ENCODE measurements at regions not wholly inside any gene's neighbourhood (a gene's known extent, or its start where the extent isn't known, plus 50 kb on each side); places are given as distances from the start of the nearest gene placed in this dataset.

DNA sequence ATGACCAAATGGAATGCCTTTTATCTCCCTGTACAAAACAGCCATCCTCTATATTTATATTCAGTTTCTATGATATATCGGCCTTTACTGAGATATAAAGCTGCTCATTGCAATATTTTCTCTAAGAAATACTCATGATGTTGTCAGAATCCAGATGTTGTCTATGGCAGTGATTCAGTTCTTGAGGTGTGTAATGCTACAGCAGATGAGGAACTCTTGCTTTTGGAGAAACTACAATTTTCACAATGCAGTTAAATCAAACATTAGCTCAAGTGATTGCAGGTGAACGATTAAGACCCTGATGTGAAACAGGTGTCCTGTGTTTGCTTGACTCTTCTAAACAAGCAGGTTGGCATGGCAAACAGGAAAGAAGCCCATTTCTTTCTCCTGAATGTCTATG is 256.2 kb upstream of the CDH20 start:
- no peak for TF ChIP-seq CTCF (IDR thresholded peaks at IDR 0.05)
- no peak for TF ChIP-seq POLR2A (IDR thresholded peaks at IDR 0.05)
- TF ChIP-seq POLR2AphosphoS5 (IDR thresholded peaks at IDR 0.05; ENCODE audit: insufficient read depth in 1 of 2, low read depth in 1 of 2) = no peak
